ENCODE measurements at regions not wholly inside any gene's neighbourhood (a gene's known extent, or its start where the extent isn't known, plus 50 kb on each side); places are given as distances from the start of the nearest gene placed in this dataset.

GRCh38 chr3:81962396-81962795 lies 201.0 kb upstream of the GBE1 start:
- TF ChIP-seq SUZ12 (IDR thresholded peaks at IDR 0.05), result no peak
- no peak for TF ChIP-seq ARNT (IDR thresholded peaks at IDR 0.05)
- TF ChIP-seq FOXA1 (IDR thresholded peaks at IDR 0.05), result no peak

Measured in HEK293T (cell line).